Occipital lobe (tissue), 1 donor: ENCODE measurements at regions not wholly inside any gene's neighbourhood (a gene's known extent, or its start where the extent isn't known, plus 50 kb on each side); places are given as distances from the start of the nearest gene placed in this dataset.
"Not testable (repeated sequence)": the region's sequence is repeated elsewhere in the genome, so short reads cannot be mapped to it uniquely, and the experiment has no call there.

Experiments
- DNase-seq: peaks from one replicate; lab custom pipeline; 2025; lab: John Stamatoyannopoulos, UW

DNA sequence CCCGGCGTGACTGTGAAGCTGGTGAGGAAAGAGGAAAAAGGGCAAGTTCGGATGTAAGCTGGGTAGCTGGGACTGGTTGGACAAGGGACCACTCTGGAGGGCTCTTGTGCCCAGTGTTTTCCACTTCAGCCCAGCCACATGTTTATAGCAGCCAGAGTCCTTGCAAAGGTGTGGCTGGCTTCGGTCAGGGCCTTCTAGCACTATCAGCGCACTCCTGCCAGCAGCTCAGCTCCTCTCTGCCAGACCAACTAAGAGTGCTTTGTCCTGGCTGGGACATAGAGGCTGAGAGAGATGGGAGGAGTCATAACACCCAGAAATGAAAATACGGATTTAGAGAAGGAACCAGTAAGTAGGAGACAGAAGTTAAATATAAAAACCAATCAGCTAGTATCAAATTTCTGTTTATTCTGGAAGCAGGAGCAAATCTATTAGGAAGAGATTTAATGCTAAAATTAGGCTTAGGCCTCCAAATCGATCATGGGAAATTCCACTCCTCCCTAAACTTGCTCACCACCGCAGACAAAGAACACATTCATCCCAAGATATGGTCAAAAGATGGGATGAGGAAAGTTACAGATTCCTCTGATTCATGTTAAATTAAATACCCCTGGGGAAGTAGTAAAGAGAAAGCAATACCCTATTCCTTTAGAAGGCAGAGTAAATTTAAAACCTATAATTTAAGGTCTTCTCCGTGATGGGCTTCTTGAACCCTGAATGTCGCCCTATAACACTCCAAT is 135.0 kb downstream of the RALA start:
- no peak for DNase-seq

DNA sequence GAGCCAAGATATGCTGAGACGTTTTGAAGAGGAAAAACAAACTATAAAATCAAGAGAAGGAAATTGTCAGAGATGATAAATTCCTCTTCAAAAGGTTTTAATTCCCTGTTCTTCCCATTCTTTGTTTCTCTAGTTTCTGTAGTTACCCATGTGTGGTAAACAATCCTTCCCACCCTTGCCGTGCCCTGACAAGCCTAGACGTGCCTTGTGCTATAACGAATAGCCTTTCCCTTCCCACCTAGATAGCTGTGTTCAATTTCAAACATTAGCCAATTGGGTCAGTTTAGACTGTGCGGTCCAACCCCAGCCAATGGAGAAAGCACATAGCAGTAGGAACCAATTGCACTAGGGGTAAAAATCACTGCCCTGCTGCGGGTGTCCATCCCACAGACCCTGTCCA is 138.1 kb downstream of the RALA start:
- DNase-seq = no peak

GRCh38 chr7:39762466-39762865 is 139.1 kb downstream of the RALA start:
- DNase-seq = not testable (repeated sequence)

DNA sequence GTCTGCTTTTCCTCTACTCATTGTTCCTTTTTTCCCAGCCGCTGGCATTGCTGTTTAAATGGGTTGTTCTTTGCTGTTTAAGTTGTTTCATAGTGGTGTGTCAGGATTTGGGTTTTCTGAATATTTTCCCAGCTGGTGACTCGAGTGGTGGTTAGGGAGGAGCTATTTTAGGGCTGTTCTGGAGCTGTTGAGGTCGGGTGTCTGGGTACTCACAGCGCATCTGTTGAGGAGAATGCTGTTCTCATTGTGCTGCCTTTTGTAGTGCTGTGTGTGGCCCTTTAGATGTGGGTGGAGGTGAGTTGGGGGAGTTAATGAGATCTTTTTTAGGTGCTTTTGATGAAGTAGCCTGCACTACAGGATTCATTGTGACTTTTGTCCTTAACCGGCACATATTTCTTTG is 139.5 kb downstream of the RALA start:
- DNase-seq = peak; percentile 13

GRCh38 chr7:39765833-39766232 is 142.5 kb downstream of the RALA start:
- not testable (repeated sequence) for DNase-seq

- DNase-seq = not testable (repeated sequence)
Observed at GRCh38 chr7:39768439-39768838, 145.1 kb downstream of the RALA start.

DNA sequence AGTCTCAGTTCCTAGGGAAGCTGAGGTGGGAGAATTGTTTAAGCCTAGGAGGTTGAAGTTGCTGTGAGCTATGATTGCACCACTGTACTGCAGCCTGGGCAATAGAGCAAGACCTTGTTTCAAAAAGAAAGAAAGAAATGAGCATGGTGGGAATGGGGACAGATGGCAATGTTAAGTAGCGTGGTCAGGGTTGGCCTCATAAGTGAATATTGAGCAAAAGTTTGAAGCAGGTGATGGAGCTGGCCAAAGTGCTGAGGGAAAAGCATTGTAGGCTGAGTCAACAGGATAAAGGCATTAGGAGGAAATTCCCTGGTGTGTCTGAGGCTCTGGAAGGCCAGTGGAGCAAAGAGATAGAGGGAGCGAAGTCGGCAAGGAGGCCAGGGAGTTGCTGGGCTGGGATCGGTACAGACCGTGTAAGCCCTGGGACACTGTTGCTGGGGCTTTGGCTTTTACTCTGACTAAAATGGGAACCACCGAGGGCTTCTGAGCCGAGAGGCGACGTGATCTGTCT is 151.0 kb downstream of the RALA start:
- DNase-seq = not testable (repeated sequence)

DNA sequence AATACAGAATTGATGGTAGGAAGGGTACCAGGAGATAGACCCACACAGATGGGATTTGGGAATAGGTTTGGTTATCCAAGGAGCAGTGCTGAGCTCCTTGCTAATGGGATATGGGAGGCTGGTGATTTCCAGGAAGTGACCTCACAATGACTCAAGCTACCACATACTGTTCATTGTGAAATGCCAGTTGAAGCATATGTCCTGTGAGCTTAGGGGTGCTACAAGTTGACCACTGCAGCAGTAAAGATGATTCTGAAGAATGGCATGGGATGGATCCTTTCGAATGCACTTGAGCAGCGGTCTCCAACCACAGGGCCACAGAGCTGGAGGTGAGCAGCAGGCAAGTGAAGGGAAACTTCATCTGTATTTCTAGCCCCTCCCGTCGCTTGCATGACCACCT is 158.2 kb downstream of the RALA start:
- not testable (repeated sequence) for DNase-seq

DNA sequence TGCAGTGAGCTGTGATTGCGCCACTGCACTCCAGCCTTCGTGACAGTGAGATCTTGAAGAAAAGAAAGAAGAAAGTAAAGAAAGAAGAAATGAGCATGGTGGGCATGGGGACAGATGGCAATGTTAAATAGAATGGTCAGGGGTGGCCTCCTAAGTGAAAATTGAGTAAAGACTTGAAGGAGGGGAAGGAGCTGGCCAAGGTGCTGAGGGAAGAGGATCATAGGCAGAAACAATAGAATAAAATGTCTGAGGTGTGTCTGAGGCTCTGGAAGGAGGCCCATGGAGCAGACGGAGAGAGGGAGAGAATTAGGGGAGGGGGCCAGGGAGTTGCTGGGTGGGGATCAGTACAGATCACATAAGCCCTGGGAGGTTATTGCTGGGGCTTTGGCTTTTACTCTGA is 163.1 kb downstream of the RALA start:
- not testable (repeated sequence) for DNase-seq

DNA sequence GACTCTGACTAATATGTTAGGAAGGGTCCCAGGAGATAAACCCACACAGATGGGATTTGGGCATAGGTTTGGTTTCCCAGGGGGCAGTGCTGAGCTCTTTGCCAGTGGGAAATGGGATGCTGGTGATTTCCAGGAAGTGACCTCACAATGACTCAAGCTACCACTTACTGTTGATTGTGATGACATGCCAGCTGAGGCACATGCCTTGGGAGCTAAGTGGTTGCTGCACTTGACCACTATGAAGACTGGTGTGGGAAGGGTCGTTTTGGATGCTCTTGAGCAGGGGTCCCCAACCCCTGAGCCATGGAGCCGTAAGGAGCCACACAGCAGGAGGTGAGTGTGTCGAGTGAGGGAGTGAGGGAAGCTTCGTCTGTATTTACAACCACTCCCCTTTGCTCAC is 159.0 kb upstream of the CDK13 start:
- DNase-seq = not testable (repeated sequence)

DNA sequence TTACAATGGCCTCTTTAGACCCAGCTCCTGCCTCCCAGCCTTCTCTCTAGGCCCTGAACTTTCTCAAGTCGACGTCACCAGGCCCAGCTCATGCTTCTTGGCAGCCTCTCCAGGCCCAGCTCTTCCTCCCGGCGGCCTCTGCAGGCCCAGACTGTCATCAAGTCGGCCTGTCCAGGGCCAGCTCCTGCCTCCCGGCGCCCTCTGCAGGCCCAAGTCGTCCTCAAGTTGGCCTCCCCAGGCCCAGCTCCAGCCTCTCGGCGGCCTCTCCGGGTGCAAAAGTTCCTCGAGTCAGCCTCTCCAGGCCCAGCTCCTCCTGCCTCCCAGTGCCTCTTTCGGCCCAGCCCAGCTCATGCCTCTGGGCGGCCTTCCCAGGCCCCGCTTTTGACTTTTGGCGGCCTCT is 158.1 kb upstream of the CDK13 start:
- not testable (repeated sequence) for DNase-seq

- not testable (repeated sequence) for DNase-seq
Observed at GRCh38 chr7:39793026-39793425, 157.0 kb upstream of the CDK13 start.

- DNase-seq = not testable (repeated sequence)
Observed at GRCh38 chr7:39793851-39794250, 156.2 kb upstream of the CDK13 start.

DNA sequence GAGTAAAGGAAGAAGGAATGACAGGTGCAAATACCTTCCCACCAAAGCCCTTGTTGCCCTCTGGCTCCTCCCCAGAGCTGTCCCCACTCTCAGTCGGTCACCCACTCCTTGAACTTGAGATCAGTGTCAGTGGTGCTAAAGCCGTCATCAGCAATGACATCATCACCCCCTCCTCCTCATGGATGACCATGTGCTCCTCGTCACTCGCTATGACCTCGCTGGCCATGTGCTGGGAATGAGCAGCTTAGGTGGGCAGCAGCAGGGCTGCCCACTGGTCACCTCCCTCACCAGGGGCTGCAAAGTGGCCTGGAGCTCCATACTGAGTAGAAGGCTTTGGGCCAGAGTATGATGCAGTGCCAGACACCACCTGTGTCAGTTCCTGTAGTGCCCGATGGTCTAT is 153.1 kb upstream of the CDK13 start:
- DNase-seq = not testable (repeated sequence)

- not testable (repeated sequence) for DNase-seq
Observed at GRCh38 chr7:39798077-39798476, 152.0 kb upstream of the CDK13 start.

DNA sequence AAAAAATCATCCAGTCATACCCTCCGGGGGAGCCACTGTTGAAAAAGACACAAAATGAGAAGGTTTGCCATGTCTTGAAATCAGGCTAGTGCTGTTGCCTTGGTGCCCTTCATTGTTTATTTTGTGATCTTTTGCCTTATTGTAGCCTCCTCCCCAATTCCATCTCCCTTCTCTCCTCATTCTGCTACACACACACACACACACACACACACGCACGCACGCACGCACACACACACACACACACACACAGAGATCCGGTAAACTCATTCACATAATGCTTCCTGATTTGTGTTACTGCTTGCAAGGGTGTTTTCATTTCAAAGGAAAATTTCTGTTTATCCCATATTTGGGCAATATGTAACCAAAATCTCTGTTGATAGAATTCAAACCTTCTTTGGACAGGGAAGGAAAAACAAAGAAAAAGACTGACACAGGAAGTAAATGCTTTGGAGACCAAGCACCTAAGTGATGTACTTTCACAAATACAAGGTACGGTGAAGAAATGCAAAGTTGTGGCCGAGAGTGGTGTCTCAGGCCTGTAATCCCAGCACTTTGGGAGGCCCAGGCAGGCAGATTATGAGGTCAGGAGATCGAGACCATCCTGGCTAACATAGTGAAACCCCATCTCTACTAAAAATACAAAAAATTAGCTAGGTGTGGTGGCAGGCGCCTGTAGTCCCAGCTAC is 141.1 kb upstream of the CDK13 start:
- DNase-seq = no peak

- no peak for DNase-seq
Observed at GRCh38 chr7:39810204-39810642, 139.8 kb upstream of the CDK13 start.

GRCh38 chr7:39810710-39811109 is 139.3 kb upstream of the CDK13 start:
- no peak for DNase-seq

DNA sequence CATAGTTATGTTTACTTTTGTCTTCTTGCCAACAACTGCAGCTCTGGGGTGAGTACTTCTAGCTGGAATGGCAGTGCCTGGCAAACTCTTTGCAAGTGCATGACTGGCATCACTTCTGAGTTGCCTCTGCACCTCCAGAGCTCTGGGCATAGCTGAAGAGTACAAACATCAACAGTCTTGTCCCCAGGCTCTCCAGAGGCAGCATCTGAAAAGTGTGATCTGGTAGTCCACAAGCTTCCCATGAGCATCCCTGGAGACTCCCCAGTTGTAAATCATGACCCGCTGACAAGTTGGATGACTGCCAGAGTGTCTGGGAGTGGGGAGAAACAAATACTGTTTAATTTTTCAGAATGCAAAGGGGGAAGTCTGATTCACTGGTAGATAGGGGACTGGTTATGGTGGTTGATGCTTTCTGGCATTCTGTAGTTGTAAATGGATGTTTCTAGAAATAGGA is 138.9 kb upstream of the CDK13 start:
- no peak for DNase-seq

GRCh38 chr7:39816462-39817060 is 133.5 kb upstream of the CDK13 start:
- no peak for DNase-seq

- no peak for DNase-seq
Observed at GRCh38 chr7:39819514-39819913, 130.5 kb upstream of the CDK13 start.
